ENCODE measurements at regions not wholly inside any gene's neighbourhood (a gene's known extent, or its start where the extent isn't known, plus 50 kb on each side); places are given as distances from the start of the nearest gene placed in this dataset.

- no peak for TF ChIP-seq CTCF (conservative IDR thresholded peaks at IDR 0.05; ENCODE audit: low read depth, low read length)
- no peak for TF ChIP-seq EZH2 (IDR thresholded peaks at IDR 0.05; ENCODE audit: borderline replicate concordance, low read depth, low read length, poor library complexity, severe bottlenecking)
These were observed 268.3 kb downstream of the SNX13 start for GRCh38 chr7:17671956-17672355.
